ENCODE measurements at regions not wholly inside any gene's neighbourhood (a gene's known extent, or its start where the extent isn't known, plus 50 kb on each side); places are given as distances from the start of the nearest gene placed in this dataset.

DNA sequence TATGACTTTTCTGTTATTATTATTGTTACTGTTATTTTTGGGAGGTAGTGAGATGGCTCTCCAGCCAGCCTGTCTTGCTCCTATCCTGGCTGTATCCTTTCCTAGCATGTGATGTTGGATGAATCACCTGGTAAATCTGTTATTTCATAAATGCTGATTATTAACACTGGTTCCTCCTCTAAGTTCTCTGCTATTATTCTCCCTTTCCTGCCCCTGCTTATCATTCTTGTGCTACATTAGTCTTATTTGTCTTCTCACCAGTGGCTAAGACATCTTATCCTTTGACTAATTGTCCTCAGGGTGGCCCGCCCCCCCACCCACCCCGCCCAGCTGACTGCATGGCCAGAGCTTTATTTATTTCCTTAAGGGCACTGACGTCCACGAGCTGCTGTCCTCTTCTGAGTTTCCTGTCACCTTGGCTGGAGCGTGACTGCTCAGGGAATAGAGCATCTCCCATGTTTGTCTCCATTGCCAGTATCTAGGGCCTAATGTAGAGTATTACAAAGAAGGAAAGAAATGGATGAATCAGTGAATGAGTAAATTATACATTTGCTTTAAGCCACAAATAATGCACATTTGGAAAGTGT is 110.1 kb upstream of the KLF6 start:
- no peak for TF ChIP-seq PBX3 (CRISPR knock-in tag; IDR thresholded peaks at IDR 0.05)
- no peak for TF ChIP-seq ZBTB17 (tag by site-specific recombination; IDR thresholded peaks at IDR 0.05)
- TF ChIP-seq, protein P1, sequence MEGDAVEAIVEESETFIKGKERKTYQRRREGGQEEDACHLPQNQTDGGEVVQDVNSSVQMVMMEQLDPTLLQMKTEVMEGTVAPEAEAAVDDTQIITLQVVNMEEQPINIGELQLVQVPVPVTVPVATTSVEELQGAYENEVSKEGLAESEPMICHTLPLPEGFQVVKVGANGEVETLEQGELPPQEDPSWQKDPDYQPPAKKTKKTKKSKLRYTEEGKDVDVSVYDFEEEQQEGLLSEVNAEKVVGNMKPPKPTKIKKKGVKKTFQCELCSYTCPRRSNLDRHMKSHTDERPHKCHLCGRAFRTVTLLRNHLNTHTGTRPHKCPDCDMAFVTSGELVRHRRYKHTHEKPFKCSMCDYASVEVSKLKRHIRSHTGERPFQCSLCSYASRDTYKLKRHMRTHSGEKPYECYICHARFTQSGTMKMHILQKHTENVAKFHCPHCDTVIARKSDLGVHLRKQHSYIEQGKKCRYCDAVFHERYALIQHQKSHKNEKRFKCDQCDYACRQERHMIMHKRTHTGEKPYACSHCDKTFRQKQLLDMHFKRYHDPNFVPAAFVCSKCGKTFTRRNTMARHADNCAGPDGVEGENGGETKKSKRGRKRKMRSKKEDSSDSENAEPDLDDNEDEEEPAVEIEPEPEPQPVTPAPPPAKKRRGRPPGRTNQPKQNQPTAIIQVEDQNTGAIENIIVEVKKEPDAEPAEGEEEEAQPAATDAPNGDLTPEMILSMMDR (tag by site-specific recombination; IDR thresholded peaks at IDR 0.05): no peak
- no peak for TF ChIP-seq ZNF311 (tag by site-specific recombination; IDR thresholded peaks at IDR 0.05; ENCODE audit: borderline replicate concordance)
- no peak for TF ChIP-seq MYNN (tag by site-specific recombination; IDR thresholded peaks at IDR 0.05; ENCODE audit: borderline replicate concordance)
- TF ChIP-seq ZNF423 (tag by site-specific recombination; IDR thresholded peaks at IDR 0.05): no peak
- TF ChIP-seq ZNF626 (tag by site-specific recombination; IDR thresholded peaks at IDR 0.05): no peak
- TF ChIP-seq, protein P2, sequence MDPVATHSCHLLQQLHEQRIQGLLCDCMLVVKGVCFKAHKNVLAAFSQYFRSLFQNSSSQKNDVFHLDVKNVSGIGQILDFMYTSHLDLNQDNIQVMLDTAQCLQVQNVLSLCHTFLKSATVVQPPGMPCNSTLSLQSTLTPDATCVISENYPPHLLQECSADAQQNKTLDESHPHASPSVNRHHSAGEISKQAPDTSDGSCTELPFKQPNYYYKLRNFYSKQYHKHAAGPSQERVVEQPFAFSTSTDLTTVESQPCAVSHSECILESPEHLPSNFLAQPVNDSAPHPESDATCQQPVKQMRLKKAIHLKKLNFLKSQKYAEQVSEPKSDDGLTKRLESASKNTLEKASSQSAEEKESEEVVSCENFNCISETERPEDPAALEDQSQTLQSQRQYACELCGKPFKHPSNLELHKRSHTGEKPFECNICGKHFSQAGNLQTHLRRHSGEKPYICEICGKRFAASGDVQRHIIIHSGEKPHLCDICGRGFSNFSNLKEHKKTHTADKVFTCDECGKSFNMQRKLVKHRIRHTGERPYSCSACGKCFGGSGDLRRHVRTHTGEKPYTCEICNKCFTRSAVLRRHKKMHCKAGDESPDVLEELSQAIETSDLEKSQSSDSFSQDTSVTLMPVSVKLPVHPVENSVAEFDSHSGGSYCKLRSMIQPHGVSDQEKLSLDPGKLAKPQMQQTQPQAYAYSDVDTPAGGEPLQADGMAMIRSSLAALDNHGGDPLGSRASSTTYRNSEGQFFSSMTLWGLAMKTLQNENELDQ (tag by site-specific recombination; IDR thresholded peaks at IDR 0.05; ENCODE audit: low read depth): no peak
- no peak for TF ChIP-seq ZNF707 (tag by site-specific recombination; IDR thresholded peaks at IDR 0.05)
